Activated effector memory CD4-positive, alpha-beta T cell treated with anti-CD3 and anti-CD28 coated beads, Interleukin-2, amount 50 U/mL, for 16 hours (primary cell): ENCODE measurements at regions not wholly inside any gene's neighbourhood (a gene's known extent, or its start where the extent isn't known, plus 50 kb on each side); places are given as distances from the start of the nearest gene placed in this dataset.

Experiments
- DNase-seq: peaks from one replicate; pipeline ENCODE4 v3.0.0-alpha.2; 2020

DNA sequence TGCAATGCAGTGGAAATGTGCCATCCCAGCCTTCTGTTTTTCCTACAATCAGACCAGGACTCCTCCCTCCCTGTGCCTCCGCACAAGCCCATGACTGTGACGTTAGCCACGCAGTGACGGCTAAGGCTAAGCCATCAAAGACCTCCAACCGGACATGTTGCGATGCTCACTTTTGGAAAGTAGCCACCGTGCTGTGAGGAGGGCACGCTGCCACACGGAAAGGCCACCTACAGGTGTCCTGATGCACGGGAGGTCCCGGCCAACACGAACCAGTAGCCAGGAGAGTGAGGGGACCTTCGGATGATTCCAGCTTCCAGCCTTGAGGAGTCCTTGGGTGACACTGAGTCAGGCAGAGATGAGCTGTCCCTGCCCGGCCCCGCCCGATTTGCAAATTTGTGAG lies 53.9 kb downstream of the FOXL1 start:
- no peak for DNase-seq

DNA sequence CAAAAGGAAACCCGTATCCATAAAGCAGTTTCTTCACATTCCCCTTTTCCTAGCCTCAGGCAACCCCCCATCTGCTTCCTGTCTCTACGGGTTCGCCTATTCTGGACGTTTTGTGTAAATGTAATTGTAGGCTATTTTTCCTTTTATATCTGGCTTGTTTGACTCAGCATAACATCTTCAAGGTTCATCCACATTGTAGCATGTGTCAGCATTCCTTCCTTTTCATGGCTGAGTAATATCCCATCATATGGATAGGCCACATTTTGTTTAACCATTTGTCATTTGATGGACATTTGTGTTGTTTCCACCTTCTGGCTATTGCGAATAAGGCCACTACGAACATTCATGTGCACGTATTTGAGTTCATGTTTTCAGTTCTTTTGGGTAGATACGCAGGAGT lies 54.6 kb downstream of the FOXL1 start:
- DNase-seq: no peak

DNA sequence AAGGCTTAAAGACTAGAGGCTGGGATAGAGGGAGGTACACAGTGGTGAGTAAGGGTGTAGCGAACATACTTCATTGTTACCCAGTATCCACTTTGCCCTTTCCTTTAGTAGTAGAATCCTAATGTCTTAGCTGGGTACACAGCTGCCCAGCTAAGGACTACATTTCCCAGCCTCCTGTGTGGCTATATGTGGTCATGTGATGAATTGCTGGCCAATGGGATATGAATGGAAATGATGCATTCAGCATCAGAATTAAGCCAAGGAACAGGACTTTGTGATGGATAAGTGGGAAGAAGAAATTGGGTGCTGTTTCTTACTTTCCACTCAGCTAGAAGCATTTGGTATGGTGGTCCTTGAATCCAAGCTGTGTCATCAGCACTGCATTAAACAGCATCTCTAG lies 55.9 kb downstream of the FOXL1 start:
- no peak for DNase-seq

DNA sequence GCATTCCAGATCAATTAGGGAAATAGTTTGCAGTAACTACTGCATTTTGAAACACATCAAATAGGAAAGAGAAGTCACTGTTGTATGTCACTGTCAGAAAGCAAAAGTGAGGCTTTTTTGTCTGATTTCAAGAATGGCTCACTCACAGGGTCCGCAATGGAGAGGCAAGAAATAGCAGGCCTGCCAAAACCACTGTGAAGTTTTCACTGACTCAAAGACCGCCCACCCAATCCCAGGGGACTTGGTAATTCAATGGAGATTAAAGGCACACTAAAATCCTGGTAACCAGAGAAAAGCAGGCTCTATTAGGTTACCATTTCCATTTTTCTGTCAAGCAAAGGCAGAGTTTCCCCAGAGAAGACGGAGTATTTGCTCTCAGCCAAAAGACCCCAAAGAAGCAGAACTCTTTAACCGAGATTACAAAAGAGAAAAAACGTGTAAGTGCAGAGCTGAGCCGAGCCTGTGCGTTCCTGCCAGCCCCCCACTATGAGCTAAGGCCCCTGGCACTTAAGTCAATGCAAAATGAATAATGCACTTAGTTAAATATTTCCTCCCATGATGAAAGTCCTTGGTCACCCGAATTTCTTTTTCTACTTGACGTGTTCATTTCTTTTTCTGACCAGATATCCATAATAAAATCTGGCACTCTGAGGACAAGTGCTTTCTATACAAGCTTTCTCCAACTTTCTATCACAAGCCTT lies 57.0 kb downstream of the FOXL1 start:
- DNase-seq: no peak

DNA sequence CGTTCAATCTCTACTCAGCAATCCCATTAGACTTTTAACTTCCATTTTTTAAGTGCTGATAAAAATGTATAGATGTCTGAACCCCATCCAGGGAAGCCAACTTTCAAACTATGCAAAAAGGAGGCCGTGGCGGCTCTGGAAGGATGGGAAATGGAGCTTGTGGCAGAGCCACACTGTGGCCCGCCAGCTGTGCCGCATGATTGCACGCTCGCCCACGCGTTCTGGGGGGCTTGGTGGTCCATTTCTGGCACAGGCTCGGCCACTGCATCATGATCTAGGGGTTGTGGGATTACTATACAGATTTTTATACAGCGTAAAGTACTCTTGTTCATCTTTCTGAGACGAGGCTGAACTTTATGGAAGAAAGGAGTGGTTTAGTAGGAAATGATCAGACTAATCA lies 57.6 kb downstream of the FOXL1 start:
- peak; percentile 24 for DNase-seq

DNA sequence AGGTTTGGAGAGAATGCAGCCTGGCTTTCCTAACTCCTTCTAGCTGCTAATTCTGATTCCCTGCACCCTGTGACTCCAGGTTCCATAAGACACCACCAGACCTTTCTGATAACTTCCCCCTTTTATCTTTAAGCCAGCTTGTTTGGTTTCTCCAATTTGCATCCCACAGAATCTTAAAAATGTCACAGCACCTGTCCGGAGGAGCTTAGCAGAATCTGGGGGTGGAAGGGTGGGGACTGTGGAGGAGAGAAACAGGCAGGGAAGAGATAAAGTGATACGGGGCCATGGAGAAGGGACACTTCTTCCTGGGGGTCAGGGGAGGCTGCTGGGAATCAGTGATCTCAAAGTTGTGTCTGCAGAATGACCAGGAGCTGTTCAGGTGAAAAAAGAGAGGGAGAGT lies 59.4 kb downstream of the FOXL1 start:
- DNase-seq: no peak

DNA sequence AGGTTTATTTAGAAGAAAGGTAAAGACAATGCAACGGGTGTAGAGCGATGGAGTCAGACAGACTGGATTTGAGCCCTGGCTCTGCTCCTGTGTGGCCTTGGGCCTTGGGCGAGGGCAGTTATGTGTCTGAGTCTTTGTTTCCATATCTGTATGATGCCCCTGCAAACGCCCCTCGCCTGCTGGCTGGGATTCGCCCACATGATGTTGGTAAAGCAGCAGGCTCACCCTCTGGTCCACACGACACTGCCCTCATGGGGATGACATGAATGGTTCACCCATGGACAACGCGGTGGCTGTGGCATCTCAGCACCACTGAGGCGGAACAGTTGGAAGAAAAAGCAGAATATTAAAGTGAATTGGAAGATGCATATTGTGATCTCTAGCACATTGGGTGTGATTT lies 60.3 kb downstream of the FOXL1 start:
- no peak for DNase-seq

DNA sequence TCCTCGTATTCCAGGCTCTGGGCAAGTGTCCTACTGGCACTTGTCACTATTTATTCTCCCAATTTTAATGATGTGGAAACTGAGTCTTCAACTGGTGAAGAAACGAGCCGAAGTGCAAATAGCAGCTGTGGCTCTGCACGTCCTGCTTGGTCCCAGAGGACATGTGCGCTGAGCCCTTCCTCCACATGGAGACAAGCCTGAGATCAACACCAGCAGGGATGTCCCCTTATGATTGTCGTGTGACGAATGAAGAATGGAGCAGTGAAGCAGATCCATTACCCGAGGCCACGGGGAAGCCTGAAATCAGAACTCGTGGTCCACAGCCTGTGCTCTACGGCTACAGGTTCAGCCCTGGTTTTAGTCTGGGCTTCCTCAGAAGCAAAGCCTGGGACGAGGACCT lies 61.0 kb downstream of the FOXL1 start:
- DNase-seq: no peak

DNA sequence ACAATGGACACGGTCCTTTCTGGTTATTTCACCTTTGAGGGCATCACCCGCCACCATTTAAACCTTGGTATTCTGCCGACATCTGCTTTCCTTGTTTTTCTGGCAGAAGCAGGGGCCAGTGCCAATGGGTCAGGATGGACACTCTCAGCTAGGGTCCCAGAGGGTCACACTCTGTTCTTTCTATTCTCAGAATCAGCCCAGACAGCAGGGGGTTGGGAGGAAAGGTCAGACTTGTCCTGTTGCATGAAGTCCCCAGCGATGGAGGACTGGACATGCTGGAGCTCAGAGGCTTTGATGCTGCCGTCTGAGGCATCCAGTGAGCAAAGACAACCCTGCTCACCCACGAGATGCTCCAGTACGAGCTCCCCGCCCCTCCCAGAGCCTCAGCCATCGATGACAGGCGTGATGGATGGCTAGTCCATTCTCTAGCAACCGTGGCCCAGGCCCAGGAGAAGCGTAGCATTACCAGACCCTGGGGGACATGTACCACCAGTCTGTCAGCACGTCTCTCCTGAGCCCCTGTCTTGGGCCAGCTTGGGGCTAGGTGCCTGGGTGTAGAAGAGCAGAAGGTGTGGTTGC lies 62.0 kb downstream of the FOXL1 start:
- no peak for DNase-seq

DNA sequence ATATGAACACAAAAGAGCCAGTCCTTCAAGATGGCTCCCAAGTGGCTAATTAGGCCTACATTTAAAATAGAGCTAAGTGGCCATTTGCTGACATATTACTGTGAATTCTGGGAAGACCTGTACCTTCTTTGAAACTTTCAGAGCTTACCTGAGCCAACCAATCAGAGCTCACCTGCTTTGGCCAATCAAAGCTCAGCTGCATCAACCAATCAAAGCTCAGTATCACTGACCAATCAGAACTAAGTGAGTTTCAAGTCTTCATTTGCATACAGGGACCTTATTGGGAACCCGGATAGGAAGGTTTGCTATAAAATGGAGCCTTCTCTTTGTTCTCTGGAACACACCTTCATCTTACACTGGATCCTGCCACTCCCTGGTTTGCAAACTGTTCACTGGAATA lies 63.7 kb downstream of the FOXL1 start:
- DNase-seq: no peak

DNA sequence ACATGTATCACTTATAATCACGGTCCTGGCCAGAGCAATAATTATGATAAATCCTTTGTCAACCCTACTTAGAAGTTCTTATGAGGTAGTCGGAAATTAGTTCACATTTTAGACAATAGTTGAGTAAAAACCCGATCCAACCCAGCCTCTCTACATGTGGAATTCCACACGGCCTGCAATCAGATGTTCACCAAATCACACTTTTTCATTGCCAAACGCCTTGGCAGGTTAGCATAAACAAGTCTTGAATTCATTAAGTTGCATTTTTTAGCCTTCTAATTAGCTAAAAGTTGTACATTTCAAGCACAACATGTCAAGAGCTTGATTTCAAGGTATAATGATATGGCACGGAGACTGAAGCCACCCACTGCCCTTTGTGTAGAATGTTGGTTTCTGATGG lies 65.3 kb downstream of the FOXL1 start:
- no peak for DNase-seq

DNA sequence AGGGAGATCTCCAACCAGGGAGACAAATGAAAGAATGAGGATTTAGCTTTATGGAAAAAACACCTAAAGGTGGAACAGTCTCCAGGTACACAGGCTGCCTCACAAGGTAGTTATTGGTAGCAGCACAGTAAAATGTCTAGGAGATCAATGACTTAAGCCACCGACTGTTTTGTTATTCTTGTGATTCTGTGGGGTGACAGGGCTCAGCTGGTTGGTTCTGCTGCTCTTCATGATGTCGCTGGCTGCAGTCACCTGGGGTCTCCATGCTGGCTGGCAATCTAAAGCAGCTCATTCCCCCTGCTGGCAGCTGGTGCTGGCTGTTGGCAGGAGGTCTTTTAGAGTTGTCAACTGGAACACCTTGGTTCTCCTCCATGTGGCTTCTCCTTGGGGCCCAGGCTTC lies 69.2 kb downstream of the FOXL1 start:
- DNase-seq: no peak

DNA sequence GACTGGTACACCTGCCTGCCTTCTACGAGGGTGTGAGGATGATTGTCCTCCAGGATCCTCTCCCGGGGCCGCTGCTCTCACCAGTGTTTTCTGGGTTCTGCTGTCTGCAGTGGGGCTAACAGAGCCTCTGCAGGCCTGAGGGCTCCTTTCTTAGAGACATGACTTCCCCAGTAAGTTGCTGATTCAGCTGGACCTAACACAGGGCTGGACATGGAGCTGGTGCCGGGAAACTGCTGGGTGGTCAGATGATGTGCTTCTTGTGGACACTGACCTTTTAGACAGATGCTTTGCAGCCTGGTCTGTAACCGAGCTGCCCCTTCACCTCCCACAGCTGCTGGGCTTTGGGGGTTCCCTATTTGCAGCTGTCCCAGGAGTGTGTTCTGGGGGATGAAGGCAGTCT lies 71.5 kb downstream of the FOXL1 start:
- DNase-seq: no peak

DNA sequence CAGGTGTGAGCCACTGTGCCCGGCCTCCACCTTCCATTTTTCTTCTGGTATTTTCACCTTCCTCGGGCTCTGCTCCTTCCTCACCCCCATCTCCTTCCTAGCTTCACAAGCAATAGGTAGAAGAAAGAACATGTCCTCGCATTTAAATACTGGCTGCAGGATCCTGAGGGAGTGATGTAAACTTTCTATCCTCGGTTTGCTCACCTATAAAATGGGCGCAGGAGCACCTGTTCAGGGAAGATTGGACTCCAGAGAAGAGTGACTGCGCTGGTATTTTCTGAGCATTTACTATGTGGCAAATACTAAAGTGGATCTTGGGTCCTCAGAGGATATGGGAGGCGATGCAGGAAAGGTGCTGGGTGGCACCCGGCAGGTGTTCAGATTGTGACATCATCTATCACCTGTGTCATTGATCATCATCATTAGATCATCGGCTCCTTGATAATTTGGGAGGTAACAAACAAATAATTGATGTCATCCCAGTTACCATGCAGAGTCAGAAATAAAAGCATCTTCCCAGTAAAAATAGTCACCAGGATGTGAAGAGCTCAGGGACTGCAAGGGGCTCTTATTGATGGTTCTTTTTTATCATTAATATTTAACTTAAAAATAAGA lies 72.8 kb downstream of the FOXL1 start:
- DNase-seq: no peak

DNA sequence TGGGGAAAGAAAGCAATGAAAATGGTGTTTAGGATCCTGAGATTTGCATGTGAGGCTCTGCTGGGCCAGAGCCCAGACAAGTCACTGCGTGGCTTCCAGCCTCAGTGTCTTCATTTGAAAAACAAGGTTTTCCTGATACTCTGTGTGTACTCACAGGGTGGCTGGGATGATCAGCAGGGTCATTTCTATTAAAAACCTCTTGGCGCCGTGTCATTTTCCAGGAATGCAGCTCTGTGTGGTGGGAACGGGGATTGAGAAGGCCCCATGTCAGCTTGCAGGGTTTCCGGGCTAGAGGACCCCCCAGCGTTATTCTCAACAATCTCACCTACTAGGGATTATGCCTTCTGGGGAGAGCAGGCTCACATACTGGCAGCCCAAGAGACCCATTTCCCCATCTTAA lies 73.5 kb downstream of the FOXL1 start:
- DNase-seq: no peak

DNA sequence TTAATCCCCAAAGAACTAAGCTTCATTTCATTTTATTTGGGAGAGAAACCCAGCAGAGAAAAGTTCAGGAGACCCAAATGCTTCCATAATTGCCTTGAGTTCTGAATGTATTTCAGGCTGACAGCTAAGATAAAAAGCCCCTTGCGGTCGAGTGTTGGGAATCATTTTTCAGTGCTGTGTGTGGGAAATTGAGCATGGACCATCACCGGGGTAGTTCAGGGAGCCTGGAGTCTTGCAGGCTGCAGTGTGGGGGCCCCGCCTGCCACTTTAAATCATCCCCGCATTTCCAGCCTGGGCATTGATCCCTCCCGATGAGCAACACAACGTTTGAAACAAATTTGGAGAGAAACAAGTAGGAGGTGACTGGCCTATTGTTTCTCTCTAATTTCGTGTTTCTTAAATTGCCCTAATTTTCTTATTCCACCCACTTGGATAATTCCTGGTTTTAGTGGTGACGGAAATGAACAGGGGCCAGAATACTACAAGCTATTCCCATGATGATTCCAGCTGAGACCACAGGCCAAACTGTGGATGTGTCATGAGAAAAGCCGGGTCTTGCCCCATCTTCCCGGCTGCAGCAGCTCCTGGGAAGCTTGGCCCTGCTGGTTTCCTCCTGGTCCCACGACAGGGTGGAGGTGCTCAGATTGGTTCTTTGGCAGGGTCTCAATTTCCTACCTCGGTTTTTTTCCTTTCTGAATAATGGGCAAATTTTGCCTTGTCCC lies 75.1 kb downstream of the FOXL1 start:
- DNase-seq: no peak

DNA sequence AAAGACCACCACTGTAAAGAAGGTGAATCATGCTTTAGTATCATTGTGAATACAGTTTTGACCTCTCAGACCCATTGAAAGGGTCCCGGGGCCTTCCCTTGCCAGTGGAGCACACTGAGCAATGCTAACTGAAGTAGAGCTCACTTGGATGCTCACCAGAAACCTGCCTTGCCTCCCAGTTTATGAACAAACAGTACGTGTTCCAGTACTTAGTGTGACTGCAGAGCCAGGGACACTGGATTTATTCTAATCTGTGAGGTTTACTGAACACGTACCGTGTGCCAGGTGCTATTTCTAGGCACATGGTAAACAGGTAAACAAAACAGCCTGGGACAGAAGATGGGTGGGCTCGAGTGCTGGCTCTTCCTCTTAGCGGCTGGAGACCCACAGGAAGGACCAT lies 79.6 kb downstream of the FOXL1 start:
- no peak for DNase-seq

DNA sequence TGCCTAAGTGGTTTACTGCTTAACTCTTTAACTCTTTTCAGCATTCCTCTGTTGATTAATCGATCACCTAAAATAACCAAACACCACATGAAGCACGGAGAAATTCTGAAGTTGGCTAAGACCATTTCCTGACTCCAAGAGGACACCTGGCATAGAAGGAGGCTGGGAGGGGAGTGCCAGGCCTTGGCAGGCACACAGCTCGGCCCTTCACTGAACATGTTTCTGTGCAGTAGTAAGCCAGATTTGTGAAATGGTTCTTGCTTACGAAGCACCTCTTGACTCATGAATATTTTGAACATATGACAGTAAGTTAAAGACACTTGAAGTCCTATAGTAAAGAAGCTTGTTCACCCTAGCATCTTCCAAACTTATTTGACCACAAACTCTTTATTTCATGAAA lies 82.3 kb downstream of the FOXL1 start:
- DNase-seq: no peak

DNA sequence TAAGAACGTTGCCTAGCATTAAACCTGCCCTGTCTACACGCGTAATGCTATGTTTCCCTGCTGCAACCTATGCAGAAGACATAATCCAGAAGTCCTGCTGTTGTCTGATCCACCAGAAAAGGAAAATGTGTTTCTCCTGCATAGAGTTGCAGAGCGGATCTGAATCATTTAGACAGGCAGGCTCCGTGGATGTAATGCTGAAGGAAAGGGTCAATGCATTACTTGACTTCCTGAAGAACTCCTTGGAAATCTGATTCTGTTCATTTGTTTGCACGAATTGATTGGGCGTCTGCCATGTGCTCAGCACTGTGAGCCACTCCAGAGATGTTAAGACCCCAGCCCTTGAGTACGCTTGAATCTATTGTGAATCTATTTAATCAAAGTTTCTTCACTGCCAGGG lies 83.4 kb downstream of the FOXL1 start:
- no peak for DNase-seq

DNA sequence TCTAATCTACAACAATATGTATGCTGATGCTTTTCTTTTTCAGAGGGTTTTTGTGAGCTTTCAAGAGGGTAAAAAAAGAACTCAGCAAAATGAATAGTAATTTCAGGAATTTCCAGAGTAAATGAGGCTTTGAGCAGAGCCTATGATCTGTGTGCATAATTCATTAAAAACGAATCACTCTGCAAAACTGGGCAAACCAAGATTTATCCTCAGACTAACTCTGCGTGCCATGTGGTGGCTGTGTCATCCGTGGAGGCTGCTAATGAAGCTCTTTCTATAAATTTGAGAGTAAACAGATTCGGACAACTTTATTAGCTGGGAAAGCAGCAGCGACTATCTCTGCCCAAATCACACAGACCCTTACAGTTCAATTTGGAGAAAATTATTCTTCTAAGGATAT lies 83.8 kb downstream of the FOXL1 start:
- no peak for DNase-seq

DNA sequence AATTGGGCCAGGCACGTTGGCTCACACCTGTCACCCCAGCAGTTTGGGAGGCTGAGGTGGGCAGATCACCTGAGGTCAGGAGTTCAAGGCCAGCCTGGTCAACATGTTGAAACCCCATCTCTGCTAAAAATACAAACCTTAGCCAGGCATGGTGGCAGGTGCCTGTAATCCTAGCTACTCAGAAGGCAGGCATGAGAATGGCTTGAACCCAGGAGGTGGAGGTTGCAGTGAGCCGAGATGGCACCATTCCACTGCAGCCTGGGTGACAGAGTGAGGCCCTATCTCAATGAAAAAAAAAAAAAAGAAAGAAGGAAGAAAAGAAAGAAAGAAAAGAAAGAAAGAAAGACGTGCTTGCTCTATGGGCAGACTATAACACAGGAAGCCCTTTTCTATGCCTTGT lies 84.4 kb downstream of the FOXL1 start:
- DNase-seq: no peak

DNA sequence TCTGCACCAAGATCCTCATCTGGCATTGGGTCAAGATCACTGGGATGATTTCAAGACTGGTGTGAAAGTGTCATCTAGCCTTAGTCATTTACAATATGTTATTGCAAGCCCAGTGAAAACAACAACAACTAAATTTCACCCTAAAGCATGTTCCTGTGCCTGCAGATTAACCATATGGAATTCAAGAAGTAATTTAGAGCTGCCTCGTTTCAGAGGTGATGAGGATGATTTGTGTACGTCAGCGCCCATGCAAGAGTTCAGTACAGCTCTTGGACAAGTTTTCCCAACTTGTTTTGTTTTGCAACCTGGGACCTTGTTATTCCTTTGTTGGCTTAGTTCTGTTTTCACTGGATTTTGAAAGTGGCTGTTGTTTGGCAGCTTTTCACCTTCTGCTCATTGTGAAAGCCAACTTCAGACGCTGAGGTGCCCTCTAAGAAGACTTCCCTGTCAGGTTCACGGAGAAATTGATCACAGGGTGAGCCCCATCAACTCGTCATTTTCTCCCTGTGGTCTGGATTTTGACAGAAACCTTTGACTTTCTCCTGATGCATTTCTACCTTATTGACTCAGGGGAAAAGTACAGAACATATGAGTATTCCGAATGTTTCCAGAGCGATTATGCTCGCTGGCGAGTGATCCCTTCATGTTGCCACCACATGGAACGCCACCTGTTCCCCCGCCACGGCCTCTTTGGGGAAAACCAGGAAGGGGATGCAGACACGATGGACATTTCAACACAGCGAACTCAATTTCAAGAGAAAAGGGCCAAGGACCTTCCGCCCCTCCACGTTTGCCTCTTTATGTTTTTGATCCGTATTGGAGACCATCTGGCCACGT lies 85.6 kb downstream of the FOXL1 start:
- no peak for DNase-seq
